ENCODE measurements at regions not wholly inside any gene's neighbourhood (a gene's known extent, or its start where the extent isn't known, plus 50 kb on each side); places are given as distances from the start of the nearest gene placed in this dataset.

DNA sequence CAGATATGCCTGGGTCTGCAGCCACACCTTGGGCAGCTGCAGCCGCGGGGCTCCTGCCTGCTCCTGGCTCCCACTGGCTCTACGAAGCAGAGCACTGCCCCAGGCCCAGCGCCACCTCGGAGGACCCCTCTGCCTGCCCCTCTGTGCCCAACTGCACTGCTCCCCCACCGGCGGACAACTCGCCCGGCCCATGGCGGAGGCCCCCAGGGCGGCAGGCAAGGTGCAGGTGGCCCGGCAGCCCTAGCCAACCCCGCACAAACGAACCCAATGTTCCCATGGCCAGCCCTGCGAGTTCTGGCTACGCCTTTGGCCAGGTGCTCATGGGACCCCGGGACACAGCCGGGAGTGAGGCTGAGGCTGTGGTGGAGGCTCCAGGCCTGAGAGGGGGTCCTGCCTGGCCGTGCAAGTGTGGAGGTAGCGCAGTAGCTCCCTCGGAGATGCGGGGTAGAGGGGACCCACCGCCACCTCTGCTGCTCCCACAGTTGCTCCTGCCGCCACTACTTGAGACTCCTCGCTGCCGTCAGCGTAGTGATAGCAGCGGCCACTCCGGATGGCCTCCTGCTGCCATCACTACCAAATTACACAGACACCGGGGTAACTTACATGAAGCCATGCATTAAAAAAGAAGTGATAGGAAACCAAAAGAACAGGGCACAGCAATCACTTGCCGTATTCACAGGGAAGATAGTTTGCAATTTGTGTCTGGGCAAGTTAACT lies 97.3 kb upstream of the SP4 start:
- intact Hi-C loops (cut with micrococcal nuclease; ENCODE audit: unreplicated experiment) = no loop called here
- ChIA-PET POLR2A (no interaction called here), CTCF (ENCODE audit: unreplicated experiment) (no interaction called here)
- H2AFZ ChIP-seq (ENCODE audit: low read length) = no peak overlapping the region
- TF ChIP-seq EZH2phosphoT487 (IDR thresholded peaks at IDR 0.05; ENCODE audit: borderline replicate concordance, low read depth, low read length) = no peak
- no peak for TF ChIP-seq CTCF (conservative IDR thresholded peaks at IDR 0.05; ENCODE audit: low read length)
- H3K9me3 ChIP-seq (ENCODE audit: low read length) = no peaks in the 10 kb centered on the region
- H3K4me2 ChIP-seq (ENCODE audit: low read length) = no peak overlapping the region
- DNase-seq (ENCODE audit: low spot score) = no peak
- no TSS peak for BruUV-seq (replicated peaks)
- H3K9me2 ChIP-seq (ENCODE audit: insufficient read depth, low read length) = no peaks in the 10 kb centered on the region; the same call in 1 of the 2 replicates
- H3K36me3 ChIP-seq (ENCODE audit: insufficient read depth, low read length) = no peaks in the 10 kb centered on the region
- no peaks in the 10 kb centered on the region for H3K4me1 ChIP-seq (ENCODE audit: insufficient read depth, low read length, poor library complexity, severe bottlenecking)
- no peak overlapping the region for H3K27ac ChIP-seq (ENCODE audit: low read depth, low read length, poor library complexity, severe bottlenecking)
- no peak overlapping the region for H3K4me3 ChIP-seq (ENCODE audit: low read depth, low read length, poor library complexity, severe bottlenecking)
- H4K20me1 ChIP-seq (ENCODE audit: insufficient read depth, low read length) = no peaks in the 10 kb centered on the region
- no peaks in the 10 kb centered on the region for H3K79me2 ChIP-seq (ENCODE audit: insufficient read depth, low read depth, low read length)

GRCh38 chr7:21334906-21335305 lies 93.0 kb upstream of the SP4 start:
- no peak overlapping the region for H3K4me2 ChIP-seq (ENCODE audit: low read length)
- CTCF ChIA-PET (ENCODE audit: unreplicated experiment) = no interaction called here
- H4K20me1 ChIP-seq (ENCODE audit: insufficient read depth, low read length) = no peaks in the 10 kb centered on the region
- no TSS peak for BruUV-seq (replicated peaks)
- no peak for DNase-seq (ENCODE audit: low spot score)
- H3K9me2 ChIP-seq (ENCODE audit: insufficient read depth, low read length) = no peaks in the 10 kb centered on the region
- no peaks in the 10 kb centered on the region for H3K36me3 ChIP-seq (ENCODE audit: insufficient read depth, low read length)
- no peak overlapping the region for H3K4me3 ChIP-seq (ENCODE audit: low read depth, low read length, poor library complexity, severe bottlenecking)
- no peak overlapping the region for H3K27ac ChIP-seq (ENCODE audit: low read depth, low read length, poor library complexity, severe bottlenecking)
- no peaks in the 10 kb centered on the region for H3K9me3 ChIP-seq (ENCODE audit: low read length)
- POLR2A ChIA-PET = interaction anchor here (0.6 to 1.6 kb wide), 2 partner anchors 18 to 594 kb away, joined by 3 to 6 read pairs; no protein-coding TSS in a partner anchor
- H3K4me1 ChIP-seq (ENCODE audit: insufficient read depth, low read length, poor library complexity, severe bottlenecking) = no peaks in the 10 kb centered on the region
- H3K79me2 ChIP-seq (ENCODE audit: insufficient read depth, low read depth, low read length) = no peaks in the 10 kb centered on the region
- intact Hi-C loops (cut with micrococcal nuclease; ENCODE audit: unreplicated experiment) = no loop called here
- no peak overlapping the region for H2AFZ ChIP-seq (ENCODE audit: low read length)
- TF ChIP-seq EZH2phosphoT487 (IDR thresholded peaks at IDR 0.05; ENCODE audit: borderline replicate concordance, low read depth, low read length) (no peak), CTCF (conservative IDR thresholded peaks at IDR 0.05; ENCODE audit: low read length) (no peak)

DNA sequence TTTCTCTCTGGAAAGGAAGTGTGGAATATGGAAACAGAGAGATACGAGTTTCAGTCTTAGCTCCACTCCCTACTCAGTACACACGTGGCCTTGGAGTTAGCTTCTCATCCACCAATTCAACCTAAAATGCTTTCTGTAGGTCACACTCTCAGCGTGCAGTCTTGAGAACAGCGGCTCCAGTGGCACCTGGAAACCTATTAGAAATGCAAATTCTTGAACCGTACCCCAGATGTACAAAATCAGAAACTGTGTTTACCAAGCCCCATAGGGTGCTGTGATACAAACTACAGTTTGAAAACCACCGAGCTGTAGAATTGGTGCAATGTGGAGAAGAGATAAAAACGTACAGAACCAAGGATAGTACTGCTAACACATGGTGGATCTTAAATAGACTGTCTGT lies 91.1 kb upstream of the SP4 start:
- H3K9me3 ChIP-seq (ENCODE audit: low read length) = no peaks in the 10 kb centered on the region
- no peak overlapping the region for H3K4me2 ChIP-seq (ENCODE audit: low read length)
- intact Hi-C loops (cut with micrococcal nuclease; ENCODE audit: unreplicated experiment) = no loop called here
- no peaks in the 10 kb centered on the region for H3K79me2 ChIP-seq (ENCODE audit: insufficient read depth, low read depth, low read length)
- TF ChIP-seq CTCF (conservative IDR thresholded peaks at IDR 0.05; ENCODE audit: low read length) = no peak
- TF ChIP-seq EZH2phosphoT487 (IDR thresholded peaks at IDR 0.05; ENCODE audit: borderline replicate concordance, low read depth, low read length) = no peak
- no peak overlapping the region for H3K27ac ChIP-seq (ENCODE audit: low read depth, low read length, poor library complexity, severe bottlenecking)
- ChIA-PET POLR2A (no interaction called here), CTCF (ENCODE audit: unreplicated experiment) (no interaction called here)
- no peaks in the 10 kb centered on the region for H3K36me3 ChIP-seq (ENCODE audit: insufficient read depth, low read length)
- no peaks in the 10 kb centered on the region for H3K4me1 ChIP-seq (ENCODE audit: insufficient read depth, low read length, poor library complexity, severe bottlenecking)
- no peaks in the 10 kb centered on the region for H4K20me1 ChIP-seq (ENCODE audit: insufficient read depth, low read length)
- no peak overlapping the region for H2AFZ ChIP-seq (ENCODE audit: low read length)
- no TSS peak for BruUV-seq (replicated peaks)
- no peak overlapping the region for H3K4me3 ChIP-seq (ENCODE audit: low read depth, low read length, poor library complexity, severe bottlenecking)
- no peaks in the 10 kb centered on the region for H3K9me2 ChIP-seq (ENCODE audit: insufficient read depth, low read length)
- DNase-seq (ENCODE audit: low spot score) = no peak

Data from OCI-LY7 (cell line).